HG02885 (cell line): ENCODE measurements at regions not wholly inside any gene's neighbourhood (a gene's known extent, or its start where the extent isn't known, plus 50 kb on each side); places are given as distances from the start of the nearest gene placed in this dataset.
"Not testable (repeated sequence)": the region's sequence is repeated elsewhere in the genome, so short reads cannot be mapped to it uniquely, and the experiment has no call there.

Experiments used
- ATAC-seq: cut with Tn5 transposase; IDR thresholded peaks from one replicate; pipeline ENCODE4 v1.9.1; 2021; ENCODE audit warnings: mild to moderate bottlenecking; ENCODE audit not compliant: unreplicated experiment, poor library complexity

- ATAC-seq: no peak
Measured at GRCh38 chr15:98536976-98537375, 111.4 kb upstream of the IGF1R start.

- no peak for ATAC-seq
Measured at GRCh38 chr15:98537516-98538060, 110.8 kb upstream of the IGF1R start.

GRCh38 chr15:98541519-98541918 is 106.8 kb upstream of the IGF1R start:
- ATAC-seq: no peak

GRCh38 chr15:98543237-98543636 is 105.1 kb upstream of the IGF1R start:
- ATAC-seq: no peak

GRCh38 chr15:98546329-98546728 is 102.0 kb upstream of the IGF1R start:
- ATAC-seq: no peak

- ATAC-seq: no peak
Measured at GRCh38 chr15:98547275-98547674, 101.1 kb upstream of the IGF1R start.

GRCh38 chr15:98547741-98548138 is 100.6 kb upstream of the IGF1R start:
- no peak for ATAC-seq

GRCh38 chr15:98548139-98548971 is 100.0 kb upstream of the IGF1R start:
- no peak for ATAC-seq

- no peak for ATAC-seq
Measured at GRCh38 chr15:98549003-98549402, 99.3 kb upstream of the IGF1R start.

GRCh38 chr15:98549741-98550140 is 98.6 kb upstream of the IGF1R start:
- no peak for ATAC-seq

- not testable (repeated sequence) for ATAC-seq
Measured at GRCh38 chr15:98550363-98550762, 98.0 kb upstream of the IGF1R start.

GRCh38 chr15:98551936-98552562 is 96.3 kb upstream of the IGF1R start:
- ATAC-seq: no peak

- no peak for ATAC-seq
Measured at GRCh38 chr15:98554272-98555172, 93.8 kb upstream of the IGF1R start.

GRCh38 chr15:98555173-98555515 is 93.2 kb upstream of the IGF1R start:
- no peak for ATAC-seq

GRCh38 chr15:98556321-98556720 is 92.0 kb upstream of the IGF1R start:
- ATAC-seq: no peak

- ATAC-seq: no peak
Measured at GRCh38 chr15:98560338-98560737, 88.0 kb upstream of the IGF1R start.

GRCh38 chr15:98561169-98561941 is 87.0 kb upstream of the IGF1R start:
- ATAC-seq: no peak

- no peak for ATAC-seq
Measured at GRCh38 chr15:98562331-98562937, 85.9 kb upstream of the IGF1R start.

- no peak for ATAC-seq
Measured at GRCh38 chr15:98565566-98565965, 82.8 kb upstream of the IGF1R start.

GRCh38 chr15:98567951-98568350 is 80.4 kb upstream of the IGF1R start:
- ATAC-seq: no peak
